ENCODE measurements at regions not wholly inside any gene's neighbourhood (a gene's known extent, or its start where the extent isn't known, plus 50 kb on each side); places are given as distances from the start of the nearest gene placed in this dataset.

GRCh38 chr20:52572687-52573086, 381.1 kb upstream of the ZFP64 start:
- H3K27ac ChIP-seq (ENCODE audit: low read length): no peak overlapping the region
- no peak for TF ChIP-seq MXI1 (conservative IDR thresholded peaks at IDR 0.05; ENCODE audit: poor library complexity, severe bottlenecking)
- TF ChIP-seq RAD21 (conservative IDR thresholded peaks at IDR 0.05): no peak
- TF ChIP-seq POLR2AphosphoS5 (IDR thresholded peaks at IDR 0.05): no peak
- no peak for TF ChIP-seq EP300 (conservative IDR thresholded peaks at IDR 0.05; ENCODE audit: poor library complexity, severe bottlenecking)
- no peak for TF ChIP-seq CTCF (IDR thresholded peaks at IDR 0.05; ENCODE audit: poor library complexity, severe bottlenecking)
- no peak for TF ChIP-seq TAF1 (IDR thresholded peaks at IDR 0.05; ENCODE audit: low read depth)
- TF ChIP-seq EZH2 (IDR thresholded peaks at IDR 0.05; ENCODE audit: borderline replicate concordance, insufficient read depth, low read length, poor library complexity, severe bottlenecking): no peak
- TF ChIP-seq REST (IDR thresholded peaks at IDR 0.05; ENCODE audit: borderline replicate concordance): no peak
- TF ChIP-seq SMC3 (conservative IDR thresholded peaks at IDR 0.05; ENCODE audit: poor library complexity): no peak

GRCh38 chr20:52569201-52569600, 377.6 kb upstream of the ZFP64 start:
- H2AFZ ChIP-seq (ENCODE audit: low read depth, low read length): no peak overlapping the region

More at GRCh38 chr20:52572687-52573086, 381.1 kb upstream of the ZFP64 start:
- no peaks in the 10 kb centered on the region for H3K36me3 ChIP-seq (ENCODE audit: insufficient read depth, low read length)
- H3K9me3 ChIP-seq (ENCODE audit: low read length): no peaks in the 10 kb centered on the region
- no peak overlapping the region for H3K4me3 ChIP-seq (ENCODE audit: low read length)
- no peaks in the 10 kb centered on the region for H3K27me3 ChIP-seq (ENCODE audit: insufficient read depth, low read depth, low read length)
- H3K79me2 ChIP-seq (replicated peaks; ENCODE audit: insufficient read depth, low read length): no peaks in the 10 kb centered on the region
- no peaks in the 10 kb centered on the region for H3K9me2 ChIP-seq (ENCODE audit: insufficient read depth, low read length)
- H3K9ac ChIP-seq (ENCODE audit: low read length): no peak overlapping the region
- H4K20me1 ChIP-seq (ENCODE audit: insufficient read depth): no peaks in the 10 kb centered on the region
- no peak overlapping the region for H2AFZ ChIP-seq (ENCODE audit: low read depth, low read length)
- no peak overlapping the region for H3K4me2 ChIP-seq (ENCODE audit: low read length)
- H3F3A ChIP-seq (ENCODE audit: insufficient read depth, low read length, poor library complexity, severe bottlenecking): no peaks in the 10 kb centered on the region

More at GRCh38 chr20:52569201-52569600, 377.6 kb upstream of the ZFP64 start:
- no peaks in the 10 kb centered on the region for H3K27me3 ChIP-seq (ENCODE audit: insufficient read depth, low read depth, low read length)
- no peaks in the 10 kb centered on the region for H3K9me2 ChIP-seq (ENCODE audit: insufficient read depth, low read length)
- H3K4me3 ChIP-seq (ENCODE audit: low read length): no peak overlapping the region
- no peaks in the 10 kb centered on the region for H4K20me1 ChIP-seq (ENCODE audit: insufficient read depth)
- H3K9me3 ChIP-seq (ENCODE audit: low read length): no peaks in the 10 kb centered on the region
- no peaks in the 10 kb centered on the region for H3K36me3 ChIP-seq (ENCODE audit: insufficient read depth, low read length)
- no peak overlapping the region for H3K9ac ChIP-seq (ENCODE audit: low read length)
- H3K79me2 ChIP-seq (replicated peaks; ENCODE audit: insufficient read depth, low read length): no peaks in the 10 kb centered on the region
- no peak overlapping the region for H3K27ac ChIP-seq (ENCODE audit: low read length)
- TF ChIP-seq POLR2AphosphoS5 (IDR thresholded peaks at IDR 0.05) (no peak), SMC3 (conservative IDR thresholded peaks at IDR 0.05; ENCODE audit: poor library complexity) (no peak), RAD21 (conservative IDR thresholded peaks at IDR 0.05) (no peak), MXI1 (conservative IDR thresholded peaks at IDR 0.05; ENCODE audit: poor library complexity, severe bottlenecking) (no peak), EP300 (conservative IDR thresholded peaks at IDR 0.05; ENCODE audit: poor library complexity, severe bottlenecking) (no peak), TAF1 (IDR thresholded peaks at IDR 0.05; ENCODE audit: low read depth) (no peak), CTCF (IDR thresholded peaks at IDR 0.05; ENCODE audit: poor library complexity, severe bottlenecking) (no peak), REST (IDR thresholded peaks at IDR 0.05; ENCODE audit: borderline replicate concordance) (no peak), EZH2 (IDR thresholded peaks at IDR 0.05; ENCODE audit: borderline replicate concordance, insufficient read depth, low read length, poor library complexity, severe bottlenecking) (no peak)
- no peak overlapping the region for H3K4me2 ChIP-seq (ENCODE audit: low read length)
- no peaks in the 10 kb centered on the region for H3F3A ChIP-seq (ENCODE audit: insufficient read depth, low read length, poor library complexity, severe bottlenecking)
